Lung (tissue), 11 donors: ENCODE measurements at regions not wholly inside any gene's neighbourhood (a gene's known extent, or its start where the extent isn't known, plus 50 kb on each side); places are given as distances from the start of the nearest gene placed in this dataset.

ENCODE experiments used
- ATAC-seq: fragments of 200-7000 bp; cut with Tn5 transposase; one replicate; pipeline ENCODE4 v1.9.1; 2020; ENCODE audit warnings: moderate number of reproducible peaks; ENCODE audit not compliant: insufficient read depth, low FRiP score
- DNase-seq, 3 donors: peaks; one replicate each; pipeline ENCODE4 v3.0.0-alpha.2; 2013 to 2017
- H3K27ac ChIP-seq, 2 donors: one replicate each; pipeline ENCODE4 v1.5.1; 2013; ENCODE audit warnings: mild to moderate bottlenecking in 2 of 2, moderate library complexity in 2 of 2, control low read depth in 1 of 2, inconsistent platforms in 1 of 2, low read depth in 1 of 2, low read length in 1 of 2
- H3K27me3 ChIP-seq, 3 donors: one replicate each; pipeline ENCODE4 v1.5.1; 2013; ENCODE audit warnings: low read length in 2 of 3; ENCODE audit not compliant: control insufficient read depth in 3 of 3, insufficient read depth in 3 of 3
- H3K36me3 ChIP-seq, 4 donors: one replicate each; pipeline ENCODE4 v1.5.1; 2013; ENCODE audit warnings: low read length in 4 of 4, mild to moderate bottlenecking in 1 of 4, moderate library complexity in 1 of 4; ENCODE audit not compliant: control insufficient read depth in 4 of 4, insufficient read depth in 4 of 4
- H3K4me1 ChIP-seq, 5 donors: one replicate each; pipeline ENCODE4 v1.5.1; 2013; ENCODE audit warnings: low read length in 5 of 5, mild to moderate bottlenecking in 2 of 5, moderate library complexity in 1 of 5; ENCODE audit not compliant: control insufficient read depth in 5 of 5, insufficient read depth in 5 of 5
- H3K4me3 ChIP-seq: one replicate; pipeline ENCODE4 v1.5.1; 2013; ENCODE audit warnings: mild to moderate bottlenecking, control low read depth, moderate library complexity
- H3K9ac ChIP-seq, 2 donors: one replicate each; pipeline ENCODE4 v1.5.1; 2013; ENCODE audit warnings: low read length in 2 of 2, control low read depth in 1 of 2; ENCODE audit not compliant: insufficient read depth in 1 of 2
- H3K9me3 ChIP-seq, 4 donors: one replicate each; pipeline ENCODE4 v1.5.1; 2013; ENCODE audit warnings: low read length in 3 of 4, mild to moderate bottlenecking in 1 of 4, moderate library complexity in 1 of 4; ENCODE audit not compliant: control insufficient read depth in 4 of 4, insufficient read depth in 3 of 4
- CTCF ChIP-seq: IDR thresholded peaks from 2 replicates; pipeline ENCODE4 v1.5.1; 2012; ENCODE audit warnings: mild to moderate bottlenecking; ENCODE audit errors: control extremely low read depth, extremely low read depth
- WGBS, 2 donors: extraction: QIAGEN DNeasy Blood & Tissue Kit; methylation state at CpG; one replicate each; pipeline ENCODE4 v1.1.7; 2013; 5-methylcytosine and 5-hydroxymethylcytosine counted together
- donor health status: control.
- donor health status: control.
- donor health status: Bipolar disorder and iron deficiency.
- donor health status: healthy.
- donor health status: DM: yes; HTN: yes; CAD: no.

GRCh38 chr5:4093970-4094369, 498.3 kb downstream of the IRX1 start:
- Histone ChIP-seq H3K4me3 (no peak overlapping the region), H3K4me1 (no peaks in the 10 kb centered on the region), H3K27me3 (no peaks in the 10 kb centered on the region), H3K36me3 (no peaks in the 10 kb centered on the region), H3K9ac (no peak overlapping the region), H3K9me3 (peaks cover 0 to 3% (median 0%) of the 10 kb centered on the region in 4 donors), H3K27ac (no peak overlapping the region)
- ATAC-seq (no peak), DNase-seq (no peak)
- no peak for TF ChIP-seq CTCF
- 79 to 83% methylated on average over 4 of the region's 4 CpGs for WGBS, 2 donors

DNA sequence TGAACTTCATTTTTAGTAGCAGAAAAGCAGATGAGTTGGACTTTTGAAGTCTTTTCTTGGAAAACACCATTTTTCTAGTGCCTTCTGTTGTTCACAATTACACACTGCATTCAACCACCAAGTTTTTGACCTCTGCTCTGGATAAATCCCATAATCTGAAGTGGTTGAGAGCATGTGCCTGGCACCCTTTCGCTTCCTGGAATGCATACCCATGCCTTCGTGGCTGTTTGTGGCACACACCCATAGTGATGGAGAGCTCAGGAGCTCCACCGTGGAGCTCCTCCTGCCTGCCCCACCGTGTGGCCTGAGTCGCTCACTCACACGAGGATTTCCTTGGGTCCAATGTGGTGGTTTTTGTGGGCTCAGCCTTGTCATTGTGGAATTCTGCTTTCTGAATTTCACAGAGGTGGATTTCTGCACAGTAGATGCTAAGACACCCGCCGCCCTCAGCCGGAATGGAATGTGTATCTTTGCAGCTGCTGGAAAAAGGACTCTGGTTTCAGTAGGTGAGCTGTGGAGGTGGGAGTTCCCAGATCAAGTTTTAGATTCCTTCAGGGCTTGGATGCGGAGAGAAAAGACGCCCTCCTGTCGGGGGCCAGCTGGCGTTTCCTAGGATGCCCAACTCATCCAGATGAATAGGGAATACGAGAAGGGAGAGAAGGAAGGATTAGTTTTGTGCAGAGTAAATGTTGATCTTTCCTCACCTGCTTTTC, 500.4 kb downstream of the IRX1 start:
- WGBS, 2 donors, result 69 to 76% methylated on average over 14 of the region's 14 CpGs
- H3K9ac ChIP-seq, result no peak overlapping the region
- ATAC-seq, result no peak
- no peak overlapping the region for H3K4me3 ChIP-seq
- H3K9me3 ChIP-seq, result peaks cover 0 to 3% (median 0%) of the 10 kb centered on the region in 4 donors
- no peak for DNase-seq
- H3K27ac ChIP-seq, result no peak overlapping the region
- H3K4me1 ChIP-seq, result no peaks in the 10 kb centered on the region
- no peaks in the 10 kb centered on the region for H3K36me3 ChIP-seq
- no peak for TF ChIP-seq CTCF
- H3K27me3 ChIP-seq, result peaks cover 0 to 5% (median 0%) of the 10 kb centered on the region in 3 donors

- H3K27me3 ChIP-seq, result peaks cover 0 to 10% (median 0%) of the 10 kb centered on the region in 3 donors
- DNase-seq (no peak), ATAC-seq (no peak)
- no peaks in the 10 kb centered on the region for H3K4me1 ChIP-seq
- H3K9ac ChIP-seq, result no peak overlapping the region
- no peak for TF ChIP-seq CTCF
- no peaks in the 10 kb centered on the region for H3K36me3 ChIP-seq
- H3K9me3 ChIP-seq, result peaks cover 0 to 3% (median 0%) of the 10 kb centered on the region in 4 donors
- no peak overlapping the region for H3K4me3 ChIP-seq
- no peak overlapping the region for H3K27ac ChIP-seq
- WGBS, 2 donors, result 80 to 81% methylated on average over 6 of the region's 6 CpGs
Observed at GRCh38 chr5:4097199-4097598, 501.6 kb downstream of the IRX1 start.

- TF ChIP-seq CTCF, result no peak
- Histone ChIP-seq H3K4me1 (no peaks in the 10 kb centered on the region), H3K27ac (no peak overlapping the region), H3K36me3 (no peaks in the 10 kb centered on the region), H3K4me3 (no peak overlapping the region), H3K27me3 (peaks cover 0 to 10% (median 0%) of the 10 kb centered on the region in 3 donors), H3K9ac (no peak overlapping the region), H3K9me3 (peaks cover 0 to 3% (median 0%) of the 10 kb centered on the region in 4 donors)
- no peak for ATAC-seq
- WGBS, 2 donors, result 83 to 87% methylated on average over 9 of the region's 9 CpGs
- no peak for DNase-seq
Observed at GRCh38 chr5:4098226-4098625, 502.6 kb downstream of the IRX1 start.
